ENCODE measurements at regions not wholly inside any gene's neighbourhood (a gene's known extent, or its start where the extent isn't known, plus 50 kb on each side); places are given as distances from the start of the nearest gene placed in this dataset.

DNA sequence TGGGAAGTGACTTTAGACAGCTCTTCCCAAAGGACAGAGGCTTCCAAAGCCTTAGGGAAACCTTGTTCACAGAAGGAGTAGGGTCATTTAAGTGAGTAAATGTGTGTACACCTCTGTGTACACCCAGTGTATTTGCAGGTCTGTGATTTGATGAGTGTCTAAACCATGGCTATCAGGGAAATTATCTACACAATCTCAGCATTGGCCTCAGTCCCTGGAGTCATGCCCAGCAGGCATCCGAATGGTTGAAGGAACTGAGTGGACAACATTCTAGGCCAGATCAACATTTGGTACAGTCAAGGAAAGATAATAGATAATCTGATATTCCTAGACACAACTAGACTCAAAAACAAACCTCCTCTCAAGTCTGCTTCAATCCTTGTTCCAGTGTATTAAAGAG, 258.4 kb upstream of the DAPK1 start:
- Mint-ChIP-seq H3K9me3 (ENCODE audit: unreplicated experiment) (no peaks in the 10 kb centered on the region), H3K36me3 (ENCODE audit: insufficient read depth, unreplicated experiment) (no peaks in the 10 kb centered on the region), H3K27ac (ENCODE audit: low read depth, unreplicated experiment) (no peak overlapping the region), H3K27me3 (ENCODE audit: insufficient read depth, unreplicated experiment) (no peaks in the 10 kb centered on the region), H3K4me1 (ENCODE audit: insufficient read depth, unreplicated experiment) (no peaks in the 10 kb centered on the region), H3K4me3 (ENCODE audit: unreplicated experiment) (no peak overlapping the region)
- intact Hi-C loops (cut with micrococcal nuclease): no loop called here
- ChIA-PET POLR2A (no interaction called here), CTCF (no interaction called here)
- DNase-seq (ENCODE audit: unreplicated experiment): no peak
- no TSS peak for BruUV-seq (replicated peaks)
- no peak for TF ChIP-seq CTCF (IDR thresholded peaks at IDR 0.05; ENCODE audit: unreplicated experiment)

- Mint-ChIP-seq H3K27me3 (ENCODE audit: insufficient read depth, unreplicated experiment) (no peaks in the 10 kb centered on the region), H3K9me3 (ENCODE audit: unreplicated experiment) (no peaks in the 10 kb centered on the region), H3K36me3 (ENCODE audit: insufficient read depth, unreplicated experiment) (no peaks in the 10 kb centered on the region), H3K27ac (ENCODE audit: low read depth, unreplicated experiment) (no peak overlapping the region), H3K4me3 (ENCODE audit: unreplicated experiment) (no peak overlapping the region), H3K4me1 (ENCODE audit: insufficient read depth, unreplicated experiment) (no peaks in the 10 kb centered on the region)
- DNase-seq (ENCODE audit: unreplicated experiment): no peak
- intact Hi-C loops (cut with micrococcal nuclease): no loop called here
- TF ChIP-seq CTCF (IDR thresholded peaks at IDR 0.05; ENCODE audit: unreplicated experiment): no peak
- no TSS peak for BruUV-seq (replicated peaks)
- POLR2A ChIA-PET: no interaction called here
- CTCF ChIA-PET: interaction anchor here (1.2 kb wide), 1 partner anchor 9 kb away, joined by 3 read pairs; no protein-coding TSS in a partner anchor
These were observed 254.1 kb upstream of the DAPK1 start for GRCh38 chr9:87243602-87244001.

GRCh38 chr9:87245271-87245670, 252.4 kb upstream of the DAPK1 start:
- intact Hi-C loops (cut with micrococcal nuclease): no loop called here
- Mint-ChIP-seq H3K36me3 (ENCODE audit: insufficient read depth, unreplicated experiment) (no peaks in the 10 kb centered on the region), H3K9me3 (ENCODE audit: unreplicated experiment) (no peaks in the 10 kb centered on the region), H3K4me1 (ENCODE audit: insufficient read depth, unreplicated experiment) (peaks cover 5% of the 10 kb centered on the region), H3K27me3 (ENCODE audit: insufficient read depth, unreplicated experiment) (no peaks in the 10 kb centered on the region), H3K4me3 (ENCODE audit: unreplicated experiment) (no peak overlapping the region), H3K27ac (ENCODE audit: low read depth, unreplicated experiment) (no peak overlapping the region)
- no peak for DNase-seq (ENCODE audit: unreplicated experiment)
- no peak for TF ChIP-seq CTCF (IDR thresholded peaks at IDR 0.05; ENCODE audit: unreplicated experiment)
- no TSS peak for BruUV-seq (replicated peaks)
- CTCF ChIA-PET: no interaction called here
- POLR2A ChIA-PET: no interaction called here

DNA sequence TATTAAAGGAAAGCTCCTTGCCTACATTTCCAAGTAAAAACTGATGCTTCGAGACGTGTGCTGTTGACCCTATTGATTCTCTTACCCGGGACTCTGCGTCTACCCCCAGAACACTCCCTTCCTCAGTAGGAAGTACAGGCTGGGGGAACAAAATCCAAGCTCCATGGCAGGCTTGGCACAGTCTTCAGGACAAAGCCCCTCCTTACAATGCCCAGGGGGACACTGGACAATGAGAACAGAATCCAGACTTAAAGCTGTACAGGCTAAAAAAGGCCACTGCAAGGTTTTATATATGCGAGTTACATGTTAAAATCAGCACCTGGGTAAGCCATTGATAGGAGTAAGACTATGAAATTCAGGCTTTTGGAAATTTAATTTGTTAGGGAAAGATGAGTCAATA, 250.6 kb upstream of the DAPK1 start:
- peaks cover 5% of the 10 kb centered on the region for H3K4me1 Mint-ChIP-seq (ENCODE audit: insufficient read depth, unreplicated experiment)
- H3K27me3 Mint-ChIP-seq (ENCODE audit: insufficient read depth, unreplicated experiment): no peaks in the 10 kb centered on the region
- TF ChIP-seq CTCF (IDR thresholded peaks at IDR 0.05; ENCODE audit: unreplicated experiment): no peak
- CTCF ChIA-PET: interaction anchor here (0.5 kb wide), 1 partner anchor 22 kb away, joined by 4 read pairs; no protein-coding TSS in a partner anchor
- no peak overlapping the region for H3K4me3 Mint-ChIP-seq (ENCODE audit: unreplicated experiment)
- DNase-seq (ENCODE audit: unreplicated experiment): no peak
- H3K36me3 Mint-ChIP-seq (ENCODE audit: insufficient read depth, unreplicated experiment): no peaks in the 10 kb centered on the region
- BruUV-seq (replicated peaks): no TSS peak
- H3K27ac Mint-ChIP-seq (ENCODE audit: low read depth, unreplicated experiment): no peak overlapping the region
- H3K9me3 Mint-ChIP-seq (ENCODE audit: unreplicated experiment): no peaks in the 10 kb centered on the region
- POLR2A ChIA-PET: no interaction called here
- intact Hi-C loops (cut with micrococcal nuclease): no loop called here
